ENCODE measurements at regions not wholly inside any gene's neighbourhood (a gene's known extent, or its start where the extent isn't known, plus 50 kb on each side); places are given as distances from the start of the nearest gene placed in this dataset.
"Not testable (repeated sequence)": the region's sequence is repeated elsewhere in the genome, so short reads cannot be mapped to it uniquely, and the experiment has no call there.

DNA sequence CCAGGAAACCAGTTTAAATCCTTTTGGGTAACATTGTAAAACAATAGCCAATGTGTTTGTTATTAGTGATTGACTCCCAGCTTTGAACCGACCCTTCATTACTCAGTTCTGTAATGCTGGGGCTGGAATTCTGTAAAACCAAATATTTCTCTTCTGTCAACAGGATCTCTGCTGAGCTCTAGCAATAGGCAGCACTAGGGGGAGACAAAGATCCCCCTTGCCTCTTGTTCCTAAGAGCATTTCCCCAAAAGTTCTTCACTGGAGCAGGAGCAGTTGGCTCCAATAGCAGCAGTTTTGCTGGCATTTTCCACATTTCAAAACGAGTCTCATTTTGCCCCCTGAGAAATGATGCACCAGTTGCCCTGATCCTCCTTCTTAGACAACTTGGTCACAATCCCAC is 1671.1 kb downstream of the MRPL39 start:
- no peak overlapping the region for H3K27ac ChIP-seq (ENCODE audit: low read depth in 1 of 2, low read length in 2 of 2)
- DNase-seq (ENCODE audit: low spot score) = no peak
- no peaks in the 10 kb centered on the region for H3K9me3 ChIP-seq (ENCODE audit: control insufficient read depth in 4 of 4, low read length in 3 of 4)
- H3K27me3 ChIP-seq (ENCODE audit: control insufficient read depth in 4 of 4, insufficient read depth in 4 of 4, low read length in 3 of 4) = peaks cover 0 to 4% (median 0%) of the 10 kb centered on the region in 4 donors
- H3K4me1 ChIP-seq (ENCODE audit: control insufficient read depth in 4 of 4, insufficient read depth in 4 of 4, low read length in 3 of 4) = no peaks in the 10 kb centered on the region
- H3K9ac ChIP-seq (ENCODE audit: low read depth in 1 of 2, low read length in 2 of 2) = no peak overlapping the region
- 59% methylated on average over 2 of the region's 2 CpGs for WGBS
- peak; percentile 44 to 59 for TF ChIP-seq RAD21 (IDR thresholded peaks at IDR 0.05)
- TF ChIP-seq FOXA2 (IDR thresholded peaks at IDR 0.05) = no peak
- TF ChIP-seq, protein P1, sequence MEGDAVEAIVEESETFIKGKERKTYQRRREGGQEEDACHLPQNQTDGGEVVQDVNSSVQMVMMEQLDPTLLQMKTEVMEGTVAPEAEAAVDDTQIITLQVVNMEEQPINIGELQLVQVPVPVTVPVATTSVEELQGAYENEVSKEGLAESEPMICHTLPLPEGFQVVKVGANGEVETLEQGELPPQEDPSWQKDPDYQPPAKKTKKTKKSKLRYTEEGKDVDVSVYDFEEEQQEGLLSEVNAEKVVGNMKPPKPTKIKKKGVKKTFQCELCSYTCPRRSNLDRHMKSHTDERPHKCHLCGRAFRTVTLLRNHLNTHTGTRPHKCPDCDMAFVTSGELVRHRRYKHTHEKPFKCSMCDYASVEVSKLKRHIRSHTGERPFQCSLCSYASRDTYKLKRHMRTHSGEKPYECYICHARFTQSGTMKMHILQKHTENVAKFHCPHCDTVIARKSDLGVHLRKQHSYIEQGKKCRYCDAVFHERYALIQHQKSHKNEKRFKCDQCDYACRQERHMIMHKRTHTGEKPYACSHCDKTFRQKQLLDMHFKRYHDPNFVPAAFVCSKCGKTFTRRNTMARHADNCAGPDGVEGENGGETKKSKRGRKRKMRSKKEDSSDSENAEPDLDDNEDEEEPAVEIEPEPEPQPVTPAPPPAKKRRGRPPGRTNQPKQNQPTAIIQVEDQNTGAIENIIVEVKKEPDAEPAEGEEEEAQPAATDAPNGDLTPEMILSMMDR (IDR thresholded peaks at IDR 0.05; ENCODE audit: low read depth, low read length, missing input control) = peak; percentile 21
- H3K4me3 ChIP-seq (ENCODE audit: low read depth in 1 of 3, low read length in 3 of 3) = no peak overlapping the region
- no peaks in the 10 kb centered on the region for H3K36me3 ChIP-seq (ENCODE audit: control insufficient read depth in 4 of 4, insufficient read depth in 3 of 4, low read depth in 1 of 4, low read length in 3 of 4)

DNA sequence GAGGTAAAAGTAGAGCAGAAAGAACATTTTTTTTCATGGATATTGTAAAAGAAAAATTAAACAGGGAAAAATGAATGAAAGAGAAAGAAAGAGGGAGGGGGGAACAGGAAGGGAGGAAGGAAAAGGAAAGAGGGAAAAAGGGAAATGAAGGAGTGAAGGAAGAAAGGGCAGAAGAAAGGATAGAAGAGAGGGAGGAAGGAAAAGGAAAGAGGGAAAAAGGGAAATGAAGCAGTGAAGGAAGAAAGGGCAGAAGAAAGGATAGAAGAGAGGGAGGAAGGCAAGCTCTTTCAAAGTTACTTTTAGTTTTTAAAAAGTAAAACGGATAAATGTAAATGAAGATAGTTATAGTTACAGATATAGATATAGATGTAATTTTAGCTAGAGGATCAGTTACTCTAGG is 1676.7 kb downstream of the MRPL39 start:
- WGBS = 69% methylated on average over 1 of the region's 1 CpG
- TF ChIP-seq JUND (IDR thresholded peaks at IDR 0.05) = no peak
- TF ChIP-seq RAD21 (IDR thresholded peaks at IDR 0.05) = no peak
- no peak for TF ChIP-seq HNF4A (conservative IDR thresholded peaks at IDR 0.05)
- TF ChIP-seq, protein P1 (IDR thresholded peaks at IDR 0.05; ENCODE audit: low read depth, low read length, missing input control) = no peak
- no peak for TF ChIP-seq TAF1 (conservative IDR thresholded peaks at IDR 0.05)
- TF ChIP-seq GABPA (IDR thresholded peaks at IDR 0.05 in 1 of 2, conservative IDR thresholded peaks at IDR 0.05 in 1 of 2) = no peak
- TF ChIP-seq YY1 (IDR thresholded peaks at IDR 0.05) = no peak
- no peak for TF ChIP-seq FOXA1 (IDR thresholded peaks at IDR 0.05)
- TF ChIP-seq, protein P2, sequence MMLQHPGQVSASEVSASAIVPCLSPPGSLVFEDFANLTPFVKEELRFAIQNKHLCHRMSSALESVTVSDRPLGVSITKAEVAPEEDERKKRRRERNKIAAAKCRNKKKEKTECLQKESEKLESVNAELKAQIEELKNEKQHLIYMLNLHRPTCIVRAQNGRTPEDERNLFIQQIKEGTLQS (IDR thresholded peaks at IDR 0.05) = no peak
- TF ChIP-seq HNF4G (IDR thresholded peaks at IDR 0.05) = no peak
- TF ChIP-seq SP1 (IDR thresholded peaks at IDR 0.05) = no peak
- TF ChIP-seq, protein P3, sequence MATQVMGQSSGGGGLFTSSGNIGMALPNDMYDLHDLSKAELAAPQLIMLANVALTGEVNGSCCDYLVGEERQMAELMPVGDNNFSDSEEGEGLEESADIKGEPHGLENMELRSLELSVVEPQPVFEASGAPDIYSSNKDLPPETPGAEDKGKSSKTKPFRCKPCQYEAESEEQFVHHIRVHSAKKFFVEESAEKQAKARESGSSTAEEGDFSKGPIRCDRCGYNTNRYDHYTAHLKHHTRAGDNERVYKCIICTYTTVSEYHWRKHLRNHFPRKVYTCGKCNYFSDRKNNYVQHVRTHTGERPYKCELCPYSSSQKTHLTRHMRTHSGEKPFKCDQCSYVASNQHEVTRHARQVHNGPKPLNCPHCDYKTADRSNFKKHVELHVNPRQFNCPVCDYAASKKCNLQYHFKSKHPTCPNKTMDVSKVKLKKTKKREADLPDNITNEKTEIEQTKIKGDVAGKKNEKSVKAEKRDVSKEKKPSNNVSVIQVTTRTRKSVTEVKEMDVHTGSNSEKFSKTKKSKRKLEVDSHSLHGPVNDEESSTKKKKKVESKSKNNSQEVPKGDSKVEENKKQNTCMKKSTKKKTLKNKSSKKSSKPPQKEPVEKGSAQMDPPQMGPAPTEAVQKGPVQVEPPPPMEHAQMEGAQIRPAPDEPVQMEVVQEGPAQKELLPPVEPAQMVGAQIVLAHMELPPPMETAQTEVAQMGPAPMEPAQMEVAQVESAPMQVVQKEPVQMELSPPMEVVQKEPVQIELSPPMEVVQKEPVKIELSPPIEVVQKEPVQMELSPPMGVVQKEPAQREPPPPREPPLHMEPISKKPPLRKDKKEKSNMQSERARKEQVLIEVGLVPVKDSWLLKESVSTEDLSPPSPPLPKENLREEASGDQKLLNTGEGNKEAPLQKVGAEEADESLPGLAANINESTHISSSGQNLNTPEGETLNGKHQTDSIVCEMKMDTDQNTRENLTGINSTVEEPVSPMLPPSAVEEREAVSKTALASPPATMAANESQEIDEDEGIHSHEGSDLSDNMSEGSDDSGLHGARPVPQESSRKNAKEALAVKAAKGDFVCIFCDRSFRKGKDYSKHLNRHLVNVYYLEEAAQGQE (IDR thresholded peaks at IDR 0.05) = no peak
- no peak for TF ChIP-seq EGR1 (IDR thresholded peaks at IDR 0.05; ENCODE audit: low read depth in 2 of 2)
- no peak for TF ChIP-seq NR2F2 (IDR thresholded peaks at IDR 0.05)
- no peak for TF ChIP-seq FOXA2 (IDR thresholded peaks at IDR 0.05)
- TF ChIP-seq, protein P4, sequence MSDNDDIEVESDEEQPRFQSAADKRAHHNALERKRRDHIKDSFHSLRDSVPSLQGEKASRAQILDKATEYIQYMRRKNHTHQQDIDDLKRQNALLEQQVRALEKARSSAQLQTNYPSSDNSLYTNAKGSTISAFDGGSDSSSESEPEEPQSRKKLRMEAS (IDR thresholded peaks at IDR 0.05) = no peak
- no peaks in the 10 kb centered on the region for H3K4me1 ChIP-seq (ENCODE audit: control insufficient read depth in 4 of 4, insufficient read depth in 4 of 4, low read length in 3 of 4)
- H3K27me3 ChIP-seq (ENCODE audit: control insufficient read depth in 4 of 4, insufficient read depth in 4 of 4, low read length in 3 of 4) = peaks cover 0 to 3% (median 0%) of the 10 kb centered on the region in 4 donors
- no peak overlapping the region for H3K27ac ChIP-seq (ENCODE audit: low read depth in 1 of 2, low read length in 2 of 2)
- H3K36me3 ChIP-seq (ENCODE audit: control insufficient read depth in 4 of 4, insufficient read depth in 3 of 4, low read depth in 1 of 4, low read length in 3 of 4) = no peaks in the 10 kb centered on the region
- DNase-seq (ENCODE audit: low spot score) = no peak
- no peaks in the 10 kb centered on the region for H3K9me3 ChIP-seq (ENCODE audit: control insufficient read depth in 4 of 4, low read length in 3 of 4)
- no peak overlapping the region for H3K9ac ChIP-seq (ENCODE audit: low read depth in 1 of 2, low read length in 2 of 2)
- H3K4me3 ChIP-seq (ENCODE audit: low read depth in 1 of 3, low read length in 3 of 3) = no peak overlapping the region

DNA sequence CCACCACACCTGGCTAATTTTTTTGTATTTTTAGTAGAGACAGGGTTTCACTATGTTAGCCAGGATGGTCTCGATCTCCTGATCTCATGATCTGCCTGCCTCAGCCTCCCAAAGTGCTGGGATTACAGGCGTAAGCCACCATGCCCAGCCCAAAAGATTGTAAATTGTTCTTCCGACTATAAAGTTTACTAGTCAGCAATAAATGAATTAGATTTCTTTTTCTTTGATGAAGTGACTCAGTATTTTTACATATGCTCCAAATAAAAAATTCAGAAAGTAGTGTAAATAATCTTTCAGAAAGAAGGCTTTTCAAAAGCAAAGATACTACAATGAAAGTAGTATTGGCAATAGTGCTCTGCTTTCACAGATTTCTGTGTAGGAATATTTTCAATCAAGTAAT is 1680.9 kb downstream of the MRPL39 start:
- not testable (repeated sequence) for DNase-seq (ENCODE audit: low spot score); H3K4me3 ChIP-seq (ENCODE audit: low read depth in 1 of 3, low read length in 3 of 3); H3K9ac ChIP-seq (ENCODE audit: low read depth in 1 of 2, low read length in 2 of 2); H3K27me3 ChIP-seq (ENCODE audit: control insufficient read depth in 4 of 4, insufficient read depth in 4 of 4, low read length in 3 of 4); H3K4me1 ChIP-seq (ENCODE audit: control insufficient read depth in 4 of 4, insufficient read depth in 4 of 4, low read length in 3 of 4); H3K36me3 ChIP-seq (ENCODE audit: control insufficient read depth in 4 of 4, insufficient read depth in 3 of 4, low read depth in 1 of 4, low read length in 3 of 4); H3K9me3 ChIP-seq (ENCODE audit: control insufficient read depth in 4 of 4, low read length in 3 of 4); H3K27ac ChIP-seq (ENCODE audit: low read depth in 1 of 2, low read length in 2 of 2)
- 76% methylated on average over 3 of the region's 3 CpGs for WGBS
